ENCODE measurements at regions not wholly inside any gene's neighbourhood (a gene's known extent, or its start where the extent isn't known, plus 50 kb on each side); places are given as distances from the start of the nearest gene placed in this dataset.
A peak's percentile ranks its signal among the peaks of the same experiment; 100 is the strongest.

GRCh38 chr9:2303056-2303455 lies 287.9 kb downstream of the SMARCA2 start:
- Histone ChIP-seq H3K4me3 (replicated peaks in 1 of 4; ENCODE audit: control extremely low read depth in 1 of 4, insufficient read depth in 1 of 4, low read depth in 3 of 4, low read length in 4 of 4) (no peak overlapping the region), H3K79me2 (ENCODE audit: control insufficient read depth, insufficient read depth, low read length) (no peaks in the 10 kb centered on the region), H3K27me3 (ENCODE audit: control insufficient read depth, insufficient read depth, low read length) (no peaks in the 10 kb centered on the region), H3K4me2 (ENCODE audit: extremely low read depth, insufficient read depth, low read length) (no peak overlapping the region), H3K9ac (ENCODE audit: insufficient read depth, low read length) (no peak overlapping the region), H3K27ac (ENCODE audit: insufficient read depth, low read length) (no peak overlapping the region), H3K36me3 (ENCODE audit: control insufficient read depth, insufficient read depth, low read length) (no peaks in the 10 kb centered on the region), H4K20me1 (ENCODE audit: control insufficient read depth, extremely low read depth, insufficient read depth, low read length) (no peaks in the 10 kb centered on the region), H3K9me3 (ENCODE audit: control insufficient read depth, insufficient read depth, low read depth, low read length) (no peaks in the 10 kb centered on the region), H2AFZ (ENCODE audit: low read length) (no peak overlapping the region), H3K4me1 (ENCODE audit: control insufficient read depth, extremely low read depth, insufficient read depth, low read length) (no peaks in the 10 kb centered on the region)
- DNase-seq (ENCODE audit: low read depth in 2 of 2) = no peak
- TF ChIP-seq EZH2 (IDR thresholded peaks at IDR 0.05; ENCODE audit: low read length, missing control alignments) (no peak), CTCF (conservative IDR thresholded peaks at IDR 0.05 in 1 of 2, IDR thresholded peaks at IDR 0.05 in 1 of 2; ENCODE audit: low read depth in 1 of 2, low read length in 2 of 2) (no peak)

- Histone ChIP-seq H3K4me1 (ENCODE audit: control insufficient read depth, extremely low read depth, insufficient read depth, low read length) (no peaks in the 10 kb centered on the region), H3K27me3 (ENCODE audit: control insufficient read depth, insufficient read depth, low read length) (no peaks in the 10 kb centered on the region), H3K27ac (ENCODE audit: insufficient read depth, low read length) (no peak overlapping the region), H3K9me3 (ENCODE audit: control insufficient read depth, insufficient read depth, low read depth, low read length) (no peaks in the 10 kb centered on the region), H3K4me3 (replicated peaks in 1 of 4; ENCODE audit: control extremely low read depth in 1 of 4, insufficient read depth in 1 of 4, low read depth in 3 of 4, low read length in 4 of 4) (no peak overlapping the region), H2AFZ (ENCODE audit: low read length) (no peak overlapping the region), H3K36me3 (ENCODE audit: control insufficient read depth, insufficient read depth, low read length) (no peaks in the 10 kb centered on the region), H3K4me2 (ENCODE audit: extremely low read depth, insufficient read depth, low read length) (no peak overlapping the region), H3K9ac (ENCODE audit: insufficient read depth, low read length) (no peak overlapping the region), H3K79me2 (ENCODE audit: control insufficient read depth, insufficient read depth, low read length) (no peaks in the 10 kb centered on the region), H4K20me1 (ENCODE audit: control insufficient read depth, extremely low read depth, insufficient read depth, low read length) (no peaks in the 10 kb centered on the region)
- DNase-seq (ENCODE audit: low read depth in 2 of 2) = peak in 1 of 2 donors; percentile 3
- TF ChIP-seq CTCF (conservative IDR thresholded peaks at IDR 0.05 in 1 of 2, IDR thresholded peaks at IDR 0.05 in 1 of 2; ENCODE audit: low read depth in 1 of 2, low read length in 2 of 2) (no peak), EZH2 (IDR thresholded peaks at IDR 0.05; ENCODE audit: low read length, missing control alignments) (no peak)
These were observed 292.3 kb downstream of the SMARCA2 start for GRCh38 chr9:2307480-2307879.

GRCh38 chr9:2311920-2312319 lies 296.8 kb downstream of the SMARCA2 start:
- H3K36me3 ChIP-seq (ENCODE audit: control insufficient read depth, insufficient read depth, low read length) = no peaks in the 10 kb centered on the region

More at GRCh38 chr9:2311920-2312319, 296.8 kb downstream of the SMARCA2 start:
- no peak overlapping the region for H2AFZ ChIP-seq (ENCODE audit: low read length)
- no peak overlapping the region for H3K9ac ChIP-seq (ENCODE audit: insufficient read depth, low read length)
- no peaks in the 10 kb centered on the region for H4K20me1 ChIP-seq (ENCODE audit: control insufficient read depth, extremely low read depth, insufficient read depth, low read length)
- H3K27ac ChIP-seq (ENCODE audit: insufficient read depth, low read length) = no peak overlapping the region
- no peaks in the 10 kb centered on the region for H3K4me1 ChIP-seq (ENCODE audit: control insufficient read depth, extremely low read depth, insufficient read depth, low read length)
- TF ChIP-seq CTCF (conservative IDR thresholded peaks at IDR 0.05 in 1 of 2, IDR thresholded peaks at IDR 0.05 in 1 of 2; ENCODE audit: low read depth in 1 of 2, low read length in 2 of 2) (no peak), EZH2 (IDR thresholded peaks at IDR 0.05; ENCODE audit: low read length, missing control alignments) (no peak)
- H3K4me3 ChIP-seq (replicated peaks in 1 of 4; ENCODE audit: control extremely low read depth in 1 of 4, insufficient read depth in 1 of 4, low read depth in 3 of 4, low read length in 4 of 4) = no peak overlapping the region
- DNase-seq (ENCODE audit: low read depth in 2 of 2) = no peak
- H3K27me3 ChIP-seq (ENCODE audit: control insufficient read depth, insufficient read depth, low read length) = no peaks in the 10 kb centered on the region
- H3K9me3 ChIP-seq (ENCODE audit: control insufficient read depth, insufficient read depth, low read depth, low read length) = no peaks in the 10 kb centered on the region
- H3K79me2 ChIP-seq (ENCODE audit: control insufficient read depth, insufficient read depth, low read length) = no peaks in the 10 kb centered on the region
- no peak overlapping the region for H3K4me2 ChIP-seq (ENCODE audit: extremely low read depth, insufficient read depth, low read length)

Measured in fibroblast of lung (primary cell).